CD4-positive, alpha-beta T cell treated with Interleukin-1 beta for 1 hour (primary cell): ENCODE measurements at regions not wholly inside any gene's neighbourhood (a gene's known extent, or its start where the extent isn't known, plus 50 kb on each side); places are given as distances from the start of the nearest gene placed in this dataset.
"Not testable (repeated sequence)": the region's sequence is repeated elsewhere in the genome, so short reads cannot be mapped to it uniquely, and the experiment has no call there.

ENCODE experiments used
- DNase-seq, 2 donors: peaks; one replicate each; pipeline ENCODE4 v3.0.0-alpha.2; 2020 to 2022

DNA sequence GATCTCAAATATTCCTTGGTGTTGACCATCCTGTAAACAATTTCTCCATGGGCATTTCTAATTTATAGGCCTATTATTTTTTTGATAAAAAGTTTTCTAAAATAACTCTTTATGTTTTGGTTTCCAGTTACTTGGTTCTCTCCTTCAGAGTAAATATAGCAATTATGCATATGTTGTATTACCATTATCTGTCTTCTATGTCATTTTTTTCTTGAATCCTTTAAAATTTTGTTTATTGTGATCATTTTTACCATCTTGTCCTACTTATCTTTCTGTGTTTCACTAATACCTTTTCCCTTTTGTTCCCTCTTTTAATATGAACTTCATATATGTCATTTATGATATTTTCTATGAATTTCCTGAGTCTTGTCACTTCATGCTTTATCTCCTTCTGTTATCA, 341.1 kb downstream of the PDCD6IP start:
- no peak for DNase-seq

DNA sequence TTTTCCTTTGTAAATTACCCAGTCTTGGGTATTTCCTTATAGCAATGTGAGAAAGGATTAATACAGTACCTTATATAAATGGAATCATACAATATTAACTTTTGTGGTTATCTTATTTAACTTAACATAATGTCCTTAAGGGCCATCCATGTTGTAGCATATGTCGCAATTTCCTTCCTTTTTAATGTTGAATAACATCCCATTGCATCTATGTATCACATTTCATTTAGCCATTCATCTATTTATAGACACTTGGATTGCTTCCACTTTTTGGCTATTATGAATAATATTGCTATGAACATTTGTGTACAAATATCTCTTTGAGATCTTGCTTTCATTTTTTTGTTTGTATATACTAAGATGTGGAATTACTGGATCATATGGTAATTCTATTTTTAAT, 342.2 kb downstream of the PDCD6IP start:
- no peak for DNase-seq

DNA sequence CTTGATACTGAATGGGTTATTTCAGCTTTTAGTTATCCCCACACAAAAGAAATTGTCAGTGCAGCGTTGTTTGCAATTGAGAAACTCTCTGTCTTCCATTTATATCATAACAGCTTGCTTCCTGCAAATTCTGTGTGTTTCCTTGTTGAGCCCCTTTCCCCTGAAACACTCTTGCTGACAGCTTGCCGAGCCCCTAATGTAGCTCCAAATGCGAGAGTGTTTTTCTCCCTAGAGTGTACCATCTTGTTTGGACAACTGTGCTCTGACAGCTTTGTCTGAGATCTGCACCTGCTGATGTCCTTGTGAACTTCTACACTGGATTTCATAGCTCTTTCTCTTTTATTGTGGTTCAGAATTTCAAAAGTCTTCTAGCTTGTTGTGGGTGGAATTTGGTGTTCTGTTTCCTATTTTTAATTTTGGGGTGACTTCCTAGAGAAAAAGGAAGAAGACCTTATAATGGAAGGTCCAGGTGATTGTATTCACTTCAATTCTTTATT, 343.5 kb downstream of the PDCD6IP start:
- no peak for DNase-seq

DNA sequence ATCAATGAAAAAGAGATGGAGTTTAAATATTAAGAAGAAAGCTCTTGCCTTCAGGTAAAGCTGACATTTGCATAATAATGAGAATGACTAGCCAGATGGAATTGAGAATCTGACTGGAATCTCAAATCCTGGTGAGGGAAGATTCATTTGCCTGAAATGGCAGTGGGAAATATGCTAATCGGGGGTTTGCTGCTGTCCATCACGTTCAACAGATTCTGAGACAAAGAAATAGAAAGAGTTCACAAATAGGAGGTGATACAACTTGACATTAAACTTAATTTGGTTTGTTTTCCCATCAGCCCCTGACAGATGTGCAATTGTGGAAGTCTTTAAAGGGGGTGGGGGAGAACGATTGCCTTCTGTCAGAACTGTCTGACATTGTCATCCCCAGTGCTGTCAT, 347.4 kb downstream of the PDCD6IP start:
- no peak for DNase-seq

DNA sequence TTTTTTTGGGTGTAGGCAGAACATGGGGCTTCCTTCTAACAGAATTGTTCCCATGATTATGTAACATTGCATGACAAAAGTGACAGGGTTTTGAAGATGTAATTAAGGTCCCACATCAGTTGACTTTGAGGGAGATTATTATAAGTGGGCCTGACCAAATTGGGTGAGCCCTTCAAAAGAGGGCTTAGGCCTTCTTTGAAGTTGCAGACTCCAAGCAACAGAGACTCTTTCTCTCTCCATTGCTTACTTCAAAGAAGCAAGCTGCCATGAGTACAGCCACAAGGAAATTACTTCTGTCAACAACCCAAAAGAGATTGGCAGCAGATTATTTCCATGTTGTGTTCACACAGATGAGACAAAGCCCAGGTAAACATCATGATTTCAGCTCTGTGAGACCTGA, 348.2 kb downstream of the PDCD6IP start:
- no peak for DNase-seq

DNA sequence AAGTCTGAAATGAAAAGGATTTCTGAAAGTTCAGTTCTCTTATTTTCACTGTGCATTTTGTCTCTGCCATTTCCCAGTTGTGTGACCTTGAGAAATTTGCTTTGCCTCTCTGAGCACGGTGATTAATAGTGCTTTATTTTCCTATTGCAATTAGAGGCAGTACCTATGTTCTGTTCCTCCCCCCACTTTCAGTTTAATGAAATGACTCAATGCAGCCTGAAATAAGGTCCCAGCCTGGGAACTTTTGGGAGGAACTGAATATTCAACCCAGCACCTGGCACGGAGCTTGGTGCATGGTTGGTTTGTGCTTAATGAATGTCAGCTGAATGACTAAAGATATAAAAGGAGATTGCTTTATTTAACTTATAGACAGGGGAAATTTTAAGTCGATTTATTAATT, 352.6 kb downstream of the PDCD6IP start:
- DNase-seq = no peak

DNA sequence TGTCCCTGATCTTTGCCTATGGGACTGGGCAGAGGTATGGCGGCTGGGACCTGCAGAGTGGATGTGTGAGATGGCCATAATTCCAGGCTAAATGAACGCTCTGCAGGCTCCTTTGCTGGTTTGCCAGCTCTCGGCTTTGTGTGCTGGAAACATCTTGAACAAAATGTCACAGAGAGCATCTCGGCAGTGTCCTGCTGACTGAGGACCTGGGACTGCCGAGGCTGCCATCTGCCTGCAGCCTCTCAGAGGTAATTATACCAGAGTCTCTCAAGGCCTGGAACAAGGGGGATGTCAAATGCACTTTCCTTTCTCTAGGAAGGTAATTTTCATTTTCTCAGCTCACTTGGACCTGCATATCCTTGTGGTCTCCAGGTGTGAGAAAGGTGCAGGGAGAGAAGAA, 354.2 kb downstream of the PDCD6IP start:
- DNase-seq = no peak

DNA sequence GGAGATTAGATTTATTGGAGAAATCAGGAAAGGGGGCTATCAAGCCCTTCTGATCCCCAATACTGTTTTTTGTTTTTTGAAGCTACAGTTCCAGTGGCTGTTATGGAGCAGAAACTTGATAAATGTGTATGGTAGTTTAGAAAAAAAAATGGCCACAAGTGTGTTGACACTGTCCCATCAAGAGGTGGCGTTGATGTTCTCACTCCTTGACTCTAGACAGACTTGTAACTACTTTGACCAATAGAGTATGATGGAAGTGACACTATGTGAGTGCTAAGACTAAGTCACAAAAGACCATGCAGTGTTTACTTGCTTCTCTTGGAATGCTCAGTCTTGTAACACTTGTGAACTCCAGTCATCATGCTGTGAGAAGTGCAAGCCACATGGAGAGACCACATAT, 356.7 kb downstream of the PDCD6IP start:
- DNase-seq = no peak

DNA sequence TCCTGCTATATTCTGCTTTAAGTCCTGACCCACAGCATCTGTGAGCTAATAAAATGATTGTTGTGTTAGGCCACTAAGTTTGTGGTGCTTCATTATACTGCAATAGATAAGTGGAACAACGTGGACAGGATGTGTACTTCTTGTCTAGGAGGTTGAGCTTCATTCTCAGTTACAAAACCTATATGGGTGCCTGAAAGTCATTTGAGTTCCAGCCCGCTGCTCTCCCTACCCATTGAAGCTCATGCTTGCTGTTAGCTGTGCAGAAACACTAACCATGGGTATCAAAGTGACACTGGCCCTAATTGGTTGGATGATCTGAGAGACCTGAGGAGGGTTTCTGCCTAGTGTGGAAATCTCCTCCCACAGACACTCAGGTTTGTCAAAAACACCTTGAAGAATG, 357.2 kb downstream of the PDCD6IP start:
- DNase-seq = no peak

DNA sequence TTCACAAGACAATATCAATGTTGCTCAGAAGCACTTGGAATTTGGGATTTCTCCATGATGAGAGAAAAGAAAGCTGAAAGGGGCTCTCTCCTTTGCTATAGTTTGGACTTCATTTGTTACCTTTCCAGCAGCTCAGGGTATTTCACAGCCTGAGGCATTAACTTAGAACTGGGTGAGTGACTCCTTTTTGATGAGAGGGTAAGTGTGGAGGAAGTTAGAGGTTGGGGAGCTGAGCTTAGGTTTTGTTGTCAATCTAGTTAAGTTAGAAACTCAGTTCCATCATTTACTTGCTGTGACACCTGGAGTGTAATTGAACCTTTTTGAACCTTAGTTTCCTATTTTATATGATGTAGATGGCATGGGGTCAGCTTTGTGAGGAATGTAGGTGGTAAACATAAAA, 359.1 kb downstream of the PDCD6IP start:
- no peak for DNase-seq

DNA sequence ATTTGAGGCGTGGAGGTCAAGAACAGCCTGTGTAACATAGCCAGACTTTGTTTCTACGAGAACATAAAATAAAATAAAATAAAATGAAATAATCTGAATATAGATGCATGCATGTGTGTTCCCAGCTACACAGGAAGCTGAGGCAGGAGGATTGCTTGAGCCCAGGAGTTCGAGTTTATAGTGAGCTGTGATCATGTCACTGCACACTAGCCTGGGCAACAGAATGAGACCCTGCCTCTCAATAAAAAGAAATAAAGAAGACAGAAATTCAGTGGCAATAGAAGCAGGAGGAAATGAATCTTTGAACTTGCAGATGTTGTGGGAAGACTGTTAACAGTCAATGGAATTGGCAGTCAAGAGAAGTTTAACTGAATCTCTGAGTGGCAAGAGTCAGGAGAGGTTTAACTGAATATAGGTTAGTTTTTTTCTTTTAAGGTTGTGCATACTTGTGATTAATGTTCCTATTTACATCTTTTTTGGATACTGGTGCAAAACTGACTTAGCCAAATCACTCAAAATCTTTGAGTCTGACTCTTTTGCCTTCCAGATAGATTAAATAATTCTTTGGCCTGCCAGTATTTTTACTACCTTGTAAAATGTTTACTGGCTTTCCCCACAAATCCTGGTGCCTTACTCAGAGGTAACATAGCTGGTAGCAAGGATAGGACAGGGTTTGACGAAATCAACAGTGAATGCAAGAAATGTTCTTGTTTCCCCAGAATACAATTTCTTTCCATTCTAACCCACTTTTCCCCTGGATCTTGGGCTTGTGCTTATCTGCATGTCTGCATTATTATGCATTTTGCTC, 361.4 kb downstream of the PDCD6IP start:
- no peak for DNase-seq

DNA sequence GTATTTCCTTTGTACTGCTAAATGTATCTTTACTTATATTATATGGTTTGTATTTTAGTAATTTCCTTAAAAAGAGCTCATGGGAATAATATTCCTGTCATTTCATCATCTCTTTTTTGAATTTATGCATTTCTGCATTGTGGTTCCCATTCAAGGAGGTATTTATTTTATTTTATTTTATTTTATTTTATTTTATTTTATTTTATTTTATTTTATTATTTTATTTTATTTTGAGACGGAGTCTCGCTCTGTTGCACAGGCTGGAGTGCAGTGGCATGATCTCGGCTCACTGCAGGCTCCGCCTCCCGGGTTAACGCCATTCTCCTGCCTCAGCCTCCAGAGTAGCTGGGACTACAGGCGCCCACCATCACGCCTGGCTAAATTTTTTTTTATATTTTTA, 371.2 kb downstream of the PDCD6IP start:
- DNase-seq = not testable (repeated sequence)

DNA sequence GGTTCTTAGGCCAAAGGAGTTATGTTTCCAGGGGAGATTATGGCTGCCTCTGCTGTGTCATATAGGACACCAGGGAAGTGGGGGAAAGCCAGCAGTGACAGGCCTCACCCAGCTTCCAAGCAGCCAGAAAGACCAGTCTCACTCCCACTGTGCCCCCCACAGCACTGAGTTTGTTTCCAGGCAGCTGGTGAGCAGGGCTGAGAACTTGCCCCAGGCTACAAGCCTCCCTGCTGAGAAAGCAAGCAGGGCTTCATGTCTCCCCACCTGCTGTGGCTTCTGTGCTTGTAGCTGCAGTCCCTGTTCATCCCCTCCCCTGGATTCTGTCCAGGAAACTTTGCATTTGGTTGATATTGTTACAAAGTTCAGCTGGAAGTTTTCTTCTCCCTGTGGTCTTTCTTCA, 376.3 kb downstream of the PDCD6IP start:
- no peak for DNase-seq

DNA sequence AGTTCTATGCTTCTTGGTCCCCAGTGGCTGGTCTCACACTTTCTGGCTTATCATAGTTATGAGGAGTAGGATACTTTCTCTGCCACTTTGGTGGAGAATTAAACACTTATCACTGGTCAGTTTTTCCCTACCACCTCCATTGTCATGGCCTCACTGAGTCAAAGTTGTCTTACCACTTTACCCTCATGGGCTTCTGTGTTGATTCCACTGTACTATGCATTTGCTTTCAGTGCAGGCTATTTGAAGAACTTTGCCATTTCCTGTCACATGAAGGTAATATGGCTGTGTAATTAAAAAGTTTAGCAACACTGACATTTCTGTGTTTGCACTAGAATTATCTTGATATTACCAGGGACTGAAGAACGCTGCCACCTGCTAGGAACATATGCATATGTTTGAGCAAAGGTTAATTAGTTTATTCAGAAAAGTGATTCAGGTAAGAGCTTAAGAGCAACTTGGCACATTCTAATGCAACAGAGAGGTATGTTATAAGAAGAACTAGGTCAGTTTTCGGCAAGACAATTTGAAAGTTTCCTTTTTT, 377.3 kb downstream of the PDCD6IP start:
- DNase-seq = no peak

DNA sequence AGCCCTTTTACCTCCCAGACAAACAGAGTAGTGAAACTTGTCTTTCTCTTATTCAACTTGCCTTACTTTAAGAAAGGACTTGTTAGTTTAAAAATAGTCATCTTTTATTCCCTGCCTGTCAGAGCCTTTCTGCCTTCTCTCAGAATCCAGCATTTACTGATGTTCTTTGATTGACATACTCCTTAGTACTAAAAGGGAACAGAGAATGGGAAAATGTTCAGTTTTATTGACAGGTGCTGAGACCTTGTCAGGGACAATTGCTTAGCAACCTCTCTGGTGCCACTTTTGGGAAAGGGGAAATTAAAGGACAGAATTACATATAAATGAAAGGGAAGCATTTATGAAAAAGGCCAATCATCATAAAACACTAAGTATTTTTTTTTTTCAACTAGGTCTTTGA, 378.3 kb downstream of the PDCD6IP start:
- no peak for DNase-seq

DNA sequence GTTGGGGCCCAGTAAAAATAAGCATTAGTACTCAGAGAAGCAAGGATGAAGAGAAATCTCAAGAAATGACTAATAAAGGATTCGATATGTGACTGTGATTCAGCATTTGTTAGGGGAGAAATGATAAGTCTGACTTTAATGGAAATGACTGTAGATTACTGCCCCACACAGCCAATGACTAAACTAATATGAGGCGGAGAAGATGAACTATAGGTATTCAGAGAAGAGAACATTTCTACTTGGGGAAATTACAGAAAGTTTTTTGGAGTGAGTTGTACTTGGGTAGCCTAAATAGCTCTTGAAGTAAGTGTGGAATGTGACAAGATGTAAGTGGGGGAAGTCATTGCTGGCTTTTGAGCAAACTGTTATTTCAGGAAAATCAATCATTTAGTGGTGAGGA, 380.0 kb downstream of the PDCD6IP start:
- DNase-seq = no peak

DNA sequence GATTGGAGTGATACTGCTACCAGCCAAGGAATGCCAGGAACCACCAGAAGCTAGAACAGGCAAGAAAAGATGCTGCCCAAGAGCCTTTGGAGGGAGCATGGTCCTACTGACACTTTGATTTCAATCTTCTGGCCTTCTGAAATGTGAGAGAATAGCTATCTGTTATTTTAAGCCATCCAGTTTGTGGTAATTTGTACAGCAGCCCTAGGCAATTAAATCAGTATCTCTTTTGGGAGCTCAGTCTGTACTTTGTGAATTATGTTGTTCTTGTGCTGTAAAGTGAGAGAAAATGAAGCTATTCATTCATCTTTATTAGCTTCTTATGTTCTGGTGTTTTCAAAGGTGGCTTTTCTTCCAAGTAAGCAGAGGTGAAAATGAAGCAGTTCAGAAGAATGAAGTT, 381.3 kb downstream of the PDCD6IP start:
- no peak for DNase-seq

DNA sequence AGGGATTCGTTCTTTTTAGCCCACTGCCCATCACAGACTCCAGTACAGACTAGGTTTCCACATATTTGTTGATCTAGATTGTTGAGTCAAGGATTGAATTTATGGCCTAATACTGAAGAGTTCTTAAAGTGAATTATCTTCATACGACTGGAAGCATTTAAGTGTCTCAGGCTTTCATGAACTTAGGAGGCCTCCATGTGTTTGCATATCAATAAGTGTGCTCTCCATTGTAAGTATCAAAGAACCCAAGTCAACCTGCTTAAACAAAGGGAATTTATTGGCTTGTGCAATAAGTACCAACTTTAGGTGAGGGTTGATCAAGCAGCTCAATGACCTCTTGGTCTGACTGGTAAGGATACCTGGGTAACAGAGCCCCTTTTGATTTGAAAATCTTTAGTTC, 382.1 kb downstream of the PDCD6IP start:
- DNase-seq = no peak

DNA sequence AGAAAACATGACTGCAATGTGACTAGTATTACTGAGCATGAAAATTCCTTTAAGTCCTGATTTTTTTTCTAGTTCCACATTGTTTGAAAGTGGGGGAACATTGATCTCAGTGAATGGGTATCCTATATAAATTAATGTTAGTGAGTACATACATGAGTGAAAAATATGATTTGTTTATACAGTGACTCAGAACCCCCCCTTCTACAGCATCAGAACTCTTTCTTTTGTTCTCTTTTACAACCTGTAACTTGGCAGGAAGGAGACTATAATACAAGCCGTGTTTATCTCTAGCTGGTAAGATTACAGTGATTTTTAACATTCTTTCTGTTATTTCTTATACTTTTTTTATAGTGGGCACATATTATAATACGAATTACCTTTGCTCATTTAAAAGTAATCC, 384.7 kb downstream of the PDCD6IP start:
- no peak for DNase-seq

DNA sequence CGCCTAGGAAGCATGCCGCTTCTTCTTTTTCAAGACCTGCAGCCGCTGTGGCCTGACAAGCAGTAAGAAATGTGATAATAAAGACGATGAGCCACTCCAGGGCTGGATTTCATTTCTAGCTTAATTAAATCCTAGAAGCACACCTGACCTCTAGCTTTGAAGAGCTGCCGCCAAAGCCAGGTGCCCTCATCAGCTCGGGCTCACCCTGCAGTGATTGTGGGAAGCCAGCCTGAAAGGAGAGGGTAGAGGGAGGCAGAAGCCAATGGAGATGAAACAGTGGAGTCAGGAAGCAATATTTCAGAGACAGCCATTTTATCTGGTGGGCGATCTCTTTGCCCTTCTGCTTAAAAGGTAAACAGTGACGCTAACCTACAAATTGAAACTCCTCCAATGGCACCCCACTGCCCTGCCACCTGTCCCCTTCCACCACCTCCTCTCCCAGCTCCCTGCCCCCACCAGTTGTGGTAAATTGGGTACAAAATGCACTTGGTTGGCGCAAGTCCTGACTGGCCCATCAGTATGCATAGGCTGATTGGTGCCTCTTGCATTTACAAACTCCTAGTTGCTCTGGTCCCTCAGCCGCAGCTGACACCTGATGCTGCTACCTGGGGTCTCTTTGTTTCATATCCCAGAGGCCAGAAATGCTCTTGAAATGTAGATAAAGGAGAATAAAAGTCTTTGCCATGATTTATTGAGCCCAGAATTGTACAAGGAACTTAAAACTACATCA, 385.3 kb downstream of the PDCD6IP start:
- no peak for DNase-seq

DNA sequence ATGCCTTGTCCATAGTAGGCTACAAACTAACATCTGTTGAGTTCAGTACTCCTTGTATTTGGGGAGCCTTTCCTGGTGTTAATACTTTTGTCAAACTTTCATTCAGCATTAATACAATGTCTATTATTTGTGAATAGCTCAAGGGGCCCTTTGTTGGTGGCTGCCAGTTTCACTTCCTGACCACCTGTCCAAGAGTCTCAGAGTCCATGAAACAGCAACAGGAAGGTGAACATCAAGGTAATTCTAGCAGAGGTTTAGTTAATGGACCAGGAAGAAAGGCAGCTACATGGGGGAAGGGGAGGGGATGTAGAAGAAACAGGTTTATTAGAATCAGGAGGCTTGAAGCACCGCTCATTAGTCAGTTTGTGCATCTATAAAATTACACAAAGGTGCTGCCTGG, 386.9 kb downstream of the PDCD6IP start:
- no peak for DNase-seq

DNA sequence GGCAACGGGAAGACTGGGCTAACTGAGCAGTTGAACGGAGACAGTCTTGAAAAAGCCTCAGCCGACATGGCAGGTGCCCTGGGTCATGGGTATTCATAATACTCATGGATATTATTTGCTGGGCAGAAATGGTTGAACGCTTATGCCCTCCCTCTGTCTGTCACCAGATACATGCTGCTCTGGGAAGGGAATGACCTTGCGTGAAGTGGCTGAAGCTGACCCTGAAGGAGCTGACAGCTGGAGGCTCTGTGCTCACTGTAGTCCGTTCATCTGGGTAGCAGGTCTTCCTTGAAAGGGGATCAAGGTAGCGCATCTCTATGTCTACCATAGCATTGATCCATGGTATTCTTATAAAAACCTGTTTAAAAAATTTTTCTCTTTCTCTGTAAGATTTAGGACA, 390.7 kb downstream of the PDCD6IP start:
- no peak for DNase-seq

DNA sequence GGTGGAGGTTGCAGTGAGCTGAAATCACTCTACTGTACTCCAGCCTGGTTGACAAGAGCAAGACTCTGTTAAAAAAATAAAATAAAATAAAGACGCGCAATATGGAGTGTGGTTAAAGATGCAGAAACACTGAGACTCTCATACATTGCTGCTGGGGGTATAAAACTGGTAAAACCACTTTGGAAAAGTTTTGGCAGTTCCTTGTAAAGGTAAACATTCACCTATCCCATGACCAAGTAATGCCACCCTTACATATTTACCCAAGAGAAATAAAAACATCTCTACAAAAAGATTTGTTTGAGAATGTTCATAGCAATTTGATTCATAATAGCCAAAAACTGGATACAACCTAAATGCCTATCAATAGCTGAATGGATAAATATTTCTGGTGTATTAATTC, 398.5 kb downstream of the PDCD6IP start:
- no peak for DNase-seq

DNA sequence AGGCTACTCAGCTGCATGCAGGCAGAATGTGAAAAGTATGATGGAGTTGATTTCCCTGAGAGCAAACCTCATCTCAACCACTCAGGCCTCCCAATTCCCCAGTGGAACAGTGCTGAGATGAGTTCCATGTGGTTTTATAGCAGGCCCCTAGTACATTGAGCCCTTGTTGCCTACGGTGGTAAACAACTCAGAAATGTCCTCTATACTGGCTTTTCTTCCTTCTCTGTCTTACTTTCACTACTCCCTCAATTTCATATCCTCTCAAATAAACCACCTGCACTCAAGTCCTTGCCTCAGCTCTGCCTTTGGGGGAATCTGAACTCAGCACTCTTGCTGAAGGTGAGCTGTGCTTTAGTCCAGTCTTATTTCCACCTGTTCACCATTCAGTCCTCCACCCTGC, 399.9 kb downstream of the PDCD6IP start:
- DNase-seq = no peak
